Fibroblast of lung (primary cell): ENCODE measurements at regions not wholly inside any gene's neighbourhood (a gene's known extent, or its start where the extent isn't known, plus 50 kb on each side); places are given as distances from the start of the nearest gene placed in this dataset.
A peak's percentile ranks its signal among the peaks of the same experiment; 100 is the strongest.

Source experiments
- EZH2 ChIP-seq: IDR thresholded peaks from 2 replicates; pipeline ENCODE4 v1.5.1; 2012; ENCODE audit warnings: low read length, control low read depth, mild to moderate bottlenecking; ENCODE audit errors: missing control alignments
- TF ChIP-seq, protein P1 (sequence below), 2 donors: IDR thresholded peaks in 1 of 2; conservative IDR thresholded peaks in 1 of 2; 1 replicate in 1 of 2; 2 replicates in 1 of 2; pipeline ENCODE4 v1.5.1; 2011 to 2012; ENCODE audit warnings: low read length in 2 of 2, control low read depth in 1 of 2, inconsistent platforms in 1 of 2, low read depth in 1 of 2, mild to moderate bottlenecking in 1 of 2

DNA sequence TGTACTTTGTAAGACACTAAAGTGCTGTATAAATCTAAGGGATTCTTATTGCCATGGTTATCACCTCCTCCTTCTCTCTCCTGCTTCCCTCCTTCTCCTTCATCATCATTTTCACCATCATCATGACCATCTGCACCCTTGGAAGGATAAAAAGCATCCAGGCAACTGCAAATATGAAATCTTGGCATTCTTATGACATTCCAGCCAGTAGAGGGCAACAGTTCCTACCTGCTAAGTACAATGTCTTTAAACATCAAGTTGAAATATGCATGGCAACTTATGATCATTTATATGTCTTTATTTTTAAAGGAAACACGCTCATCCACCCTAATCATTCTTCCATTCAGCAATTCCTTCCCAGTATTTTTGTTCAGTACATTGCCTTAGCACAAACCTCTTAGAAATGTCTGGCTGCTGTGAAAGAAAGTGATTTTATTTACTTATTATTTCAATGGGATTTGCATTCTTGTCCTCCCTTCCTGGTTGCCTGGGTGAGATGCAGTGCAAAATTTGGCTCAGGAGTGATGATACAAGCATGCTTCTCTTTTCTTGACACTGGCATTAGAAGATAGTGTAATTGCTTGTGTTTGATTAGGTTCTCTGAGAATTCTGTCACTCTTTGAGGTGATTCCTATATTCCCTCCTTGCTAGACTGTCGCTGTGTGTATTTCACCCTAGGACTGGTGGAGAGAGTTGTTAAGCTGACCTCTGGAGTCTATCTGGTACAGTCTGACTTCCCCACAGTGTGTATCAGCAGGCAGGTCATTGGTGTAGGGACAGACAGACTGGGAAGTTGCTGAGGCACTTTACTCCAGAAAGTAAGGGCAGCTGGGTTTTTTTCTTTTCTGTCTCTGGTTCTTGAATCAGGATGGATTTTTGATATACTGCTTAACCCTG, 188.5 kb upstream of the BMPER start:
- TF ChIP-seq EZH2: no peak
- TF ChIP-seq, protein P1, sequence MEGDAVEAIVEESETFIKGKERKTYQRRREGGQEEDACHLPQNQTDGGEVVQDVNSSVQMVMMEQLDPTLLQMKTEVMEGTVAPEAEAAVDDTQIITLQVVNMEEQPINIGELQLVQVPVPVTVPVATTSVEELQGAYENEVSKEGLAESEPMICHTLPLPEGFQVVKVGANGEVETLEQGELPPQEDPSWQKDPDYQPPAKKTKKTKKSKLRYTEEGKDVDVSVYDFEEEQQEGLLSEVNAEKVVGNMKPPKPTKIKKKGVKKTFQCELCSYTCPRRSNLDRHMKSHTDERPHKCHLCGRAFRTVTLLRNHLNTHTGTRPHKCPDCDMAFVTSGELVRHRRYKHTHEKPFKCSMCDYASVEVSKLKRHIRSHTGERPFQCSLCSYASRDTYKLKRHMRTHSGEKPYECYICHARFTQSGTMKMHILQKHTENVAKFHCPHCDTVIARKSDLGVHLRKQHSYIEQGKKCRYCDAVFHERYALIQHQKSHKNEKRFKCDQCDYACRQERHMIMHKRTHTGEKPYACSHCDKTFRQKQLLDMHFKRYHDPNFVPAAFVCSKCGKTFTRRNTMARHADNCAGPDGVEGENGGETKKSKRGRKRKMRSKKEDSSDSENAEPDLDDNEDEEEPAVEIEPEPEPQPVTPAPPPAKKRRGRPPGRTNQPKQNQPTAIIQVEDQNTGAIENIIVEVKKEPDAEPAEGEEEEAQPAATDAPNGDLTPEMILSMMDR (conservative IDR thresholded peaks at IDR 0.05 in 1 of 2, IDR thresholded peaks at IDR 0.05 in 1 of 2; ENCODE audit: low read depth in 1 of 2, low read length in 2 of 2): peak; percentile 52 to 67
